ENCODE measurements at regions not wholly inside any gene's neighbourhood (a gene's known extent, or its start where the extent isn't known, plus 50 kb on each side); places are given as distances from the start of the nearest gene placed in this dataset.

GRCh38 chr18:21187886-21188285 is 54.1 kb upstream of the GREB1L start:
- TF ChIP-seq, protein P1, sequence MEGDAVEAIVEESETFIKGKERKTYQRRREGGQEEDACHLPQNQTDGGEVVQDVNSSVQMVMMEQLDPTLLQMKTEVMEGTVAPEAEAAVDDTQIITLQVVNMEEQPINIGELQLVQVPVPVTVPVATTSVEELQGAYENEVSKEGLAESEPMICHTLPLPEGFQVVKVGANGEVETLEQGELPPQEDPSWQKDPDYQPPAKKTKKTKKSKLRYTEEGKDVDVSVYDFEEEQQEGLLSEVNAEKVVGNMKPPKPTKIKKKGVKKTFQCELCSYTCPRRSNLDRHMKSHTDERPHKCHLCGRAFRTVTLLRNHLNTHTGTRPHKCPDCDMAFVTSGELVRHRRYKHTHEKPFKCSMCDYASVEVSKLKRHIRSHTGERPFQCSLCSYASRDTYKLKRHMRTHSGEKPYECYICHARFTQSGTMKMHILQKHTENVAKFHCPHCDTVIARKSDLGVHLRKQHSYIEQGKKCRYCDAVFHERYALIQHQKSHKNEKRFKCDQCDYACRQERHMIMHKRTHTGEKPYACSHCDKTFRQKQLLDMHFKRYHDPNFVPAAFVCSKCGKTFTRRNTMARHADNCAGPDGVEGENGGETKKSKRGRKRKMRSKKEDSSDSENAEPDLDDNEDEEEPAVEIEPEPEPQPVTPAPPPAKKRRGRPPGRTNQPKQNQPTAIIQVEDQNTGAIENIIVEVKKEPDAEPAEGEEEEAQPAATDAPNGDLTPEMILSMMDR (IDR thresholded peaks at IDR 0.05; ENCODE audit: poor library complexity, severe bottlenecking), result no peak
- TF ChIP-seq SMC3 (conservative IDR thresholded peaks at IDR 0.05; ENCODE audit: poor library complexity), result no peak

Data from neural cell (in vitro differentiated cells).